Activated effector memory CD4-positive, alpha-beta T cell treated with Interleukin-2 at 50 U/mL for 16 hours (primary cell): ENCODE measurements at regions not wholly inside any gene's neighbourhood (a gene's known extent, or its start where the extent isn't known, plus 50 kb on each side); places are given as distances from the start of the nearest gene placed in this dataset.
A peak's percentile ranks its signal among the peaks of the same experiment; 100 is the strongest.
"Not testable (repeated sequence)": the region's sequence is repeated elsewhere in the genome, so short reads cannot be mapped to it uniquely, and the experiment has no call there.

Experiments used
- DNase-seq: peaks from one replicate; pipeline ENCODE4 v3.0.0-alpha.2; 2020

DNA sequence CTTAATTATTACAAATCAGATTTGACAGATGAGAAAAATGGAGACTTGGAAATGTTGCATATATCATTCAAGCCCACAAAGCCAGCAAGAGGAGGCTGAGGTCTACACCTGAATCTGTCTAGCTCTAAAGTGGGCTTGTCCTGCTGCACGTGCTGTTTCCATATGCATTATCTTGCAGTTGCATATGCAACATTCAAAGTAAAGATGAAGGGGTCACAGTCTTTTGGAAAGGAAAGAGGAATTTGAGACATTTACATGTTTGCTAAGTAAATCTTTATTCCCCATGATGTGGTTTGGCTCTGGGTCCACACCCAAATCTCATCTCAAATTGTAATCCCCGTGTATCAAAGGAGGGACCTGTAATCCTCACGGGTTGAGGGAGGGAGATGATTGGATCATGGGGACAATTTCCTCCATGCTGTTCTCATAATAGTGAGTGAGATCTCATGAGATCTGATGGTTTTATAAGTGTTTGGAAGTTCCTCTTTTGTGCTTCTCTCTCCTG lies 98.3 kb downstream of the BACH1 start:
- DNase-seq: no peak

DNA sequence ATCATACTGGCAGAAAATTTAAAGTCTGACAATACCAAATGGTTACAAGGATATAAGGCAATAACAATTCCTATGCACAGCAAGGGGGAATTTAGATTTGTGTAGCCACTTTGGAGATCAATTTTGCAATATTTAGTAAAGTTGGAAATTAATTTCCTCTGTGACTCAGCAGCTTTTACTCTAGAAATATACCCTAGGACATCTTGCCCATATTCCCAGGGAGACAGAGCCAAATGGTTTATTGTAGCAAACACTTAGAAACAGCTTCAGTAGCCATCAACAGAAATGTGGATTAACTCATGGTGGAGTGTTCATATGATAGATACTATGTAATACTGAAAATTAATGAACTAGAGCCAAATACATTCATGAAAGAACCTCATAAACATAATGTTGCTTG lies 104.6 kb downstream of the BACH1 start:
- no peak for DNase-seq

DNA sequence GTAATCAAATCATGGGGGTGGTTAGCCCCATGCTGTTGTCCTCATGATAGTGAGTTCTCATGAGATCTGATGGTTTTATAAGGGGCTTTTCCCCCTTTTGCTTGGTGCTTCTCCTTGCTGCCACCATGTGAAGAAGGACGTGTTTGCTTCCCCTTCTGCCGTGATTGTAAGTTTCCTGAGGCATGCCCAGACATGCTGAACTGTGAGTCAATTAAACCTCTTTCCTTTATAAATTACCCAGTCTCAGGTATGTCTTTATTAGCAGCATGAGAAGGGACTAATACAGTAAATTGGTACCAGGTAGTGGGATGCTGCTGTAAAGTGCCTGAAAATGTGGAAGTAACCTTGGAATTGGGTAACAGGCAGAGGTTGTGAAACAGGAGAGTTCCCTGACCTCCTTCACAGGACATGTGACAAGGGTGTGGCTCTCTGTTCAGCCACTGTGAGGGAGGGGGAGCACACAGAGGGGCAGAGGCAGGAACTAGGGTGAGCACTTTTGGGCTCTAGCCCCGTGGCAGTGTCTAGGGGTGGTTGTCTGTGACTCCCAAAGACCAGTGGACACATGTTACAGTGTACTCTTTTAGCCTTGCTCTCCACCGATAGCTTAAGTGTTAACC lies 105.3 kb downstream of the BACH1 start:
- no peak for DNase-seq

DNA sequence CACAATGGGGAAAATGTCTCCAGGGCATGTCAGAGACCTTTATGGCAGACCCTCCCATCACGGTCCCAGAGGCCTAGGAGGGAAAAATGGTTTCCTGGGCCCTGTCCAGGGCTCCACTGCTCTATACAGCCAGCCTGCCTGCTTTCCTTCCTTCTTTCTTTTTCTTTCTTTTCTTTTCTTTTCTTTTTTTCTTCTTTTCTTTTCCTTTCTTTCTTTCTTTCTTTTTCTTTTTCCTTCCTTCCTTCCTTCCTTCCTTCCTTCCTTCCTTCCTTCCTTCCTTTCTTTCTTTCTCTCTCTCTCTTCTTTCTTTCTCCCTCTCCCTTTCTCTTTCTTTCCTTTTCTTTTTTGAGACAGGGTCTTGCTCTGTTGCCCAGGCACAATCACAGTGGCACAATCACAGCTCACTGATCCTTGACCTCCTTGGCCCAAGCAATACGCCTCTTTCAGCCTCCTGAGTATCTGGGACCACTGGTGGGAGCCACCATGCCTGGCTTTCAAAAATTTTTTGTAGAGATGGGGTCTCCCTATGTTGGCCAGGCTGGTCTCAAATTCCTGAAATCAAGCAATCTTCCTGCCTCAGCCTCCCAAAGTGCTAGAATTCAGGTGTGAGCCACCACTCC lies 106.9 kb downstream of the BACH1 start:
- DNase-seq: no peak

DNA sequence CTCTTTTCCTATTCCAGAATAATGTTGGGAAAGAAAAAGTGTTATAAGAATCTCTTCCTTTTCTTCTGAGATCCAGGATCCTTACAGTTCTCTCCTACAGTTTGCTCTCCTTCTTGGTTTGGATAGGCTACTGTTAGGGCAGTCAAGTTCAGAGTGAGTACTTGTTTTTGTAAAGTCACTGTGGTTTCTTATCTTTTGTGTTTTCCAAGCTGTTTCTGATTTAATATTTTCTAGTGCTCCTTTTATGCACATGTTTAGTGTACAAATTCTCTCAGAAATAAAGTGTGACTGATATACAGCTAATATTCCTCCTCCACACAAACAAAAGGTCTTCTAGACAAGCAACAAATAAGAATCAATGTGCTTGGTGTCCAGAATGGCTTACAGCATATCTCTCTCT lies 107.7 kb downstream of the BACH1 start:
- no peak for DNase-seq

DNA sequence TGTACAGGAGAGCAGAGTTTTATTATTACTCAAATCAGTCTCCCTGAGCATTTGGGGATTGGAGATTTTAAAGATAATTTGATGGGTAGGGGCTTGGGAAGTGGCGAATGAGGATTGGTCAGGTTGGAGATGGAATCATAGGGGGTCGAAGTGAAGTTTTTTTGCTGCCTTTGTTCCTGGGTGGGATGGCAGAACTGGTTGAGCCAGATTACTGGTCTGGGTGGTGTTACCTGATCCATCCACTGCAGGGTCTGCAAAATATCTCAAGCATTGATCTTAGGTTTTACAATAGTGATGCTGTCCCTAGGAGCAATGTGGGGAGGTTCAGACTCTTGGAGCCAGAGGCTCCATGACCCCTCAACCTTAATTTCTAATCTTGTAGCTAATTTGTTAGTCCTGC lies 108.8 kb downstream of the BACH1 start:
- DNase-seq: no peak

DNA sequence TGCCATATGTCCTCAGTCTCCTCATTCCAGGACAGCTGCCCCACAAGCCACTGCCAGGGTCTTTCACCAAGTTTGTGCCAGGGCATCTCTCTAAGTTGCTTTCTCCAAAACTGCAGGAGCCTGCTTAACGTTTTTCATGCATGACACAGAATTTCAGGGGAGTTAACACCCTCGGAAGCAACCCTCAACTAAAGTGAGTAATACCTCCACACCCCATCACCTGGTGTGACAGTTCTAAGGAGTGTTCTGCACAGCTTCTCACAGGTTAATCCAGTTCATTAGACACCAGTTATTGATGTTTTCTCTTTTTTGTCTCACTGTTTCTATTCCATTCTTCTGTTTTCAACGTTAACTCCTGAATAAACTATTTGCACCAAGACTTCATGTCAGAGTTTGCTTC lies 115.0 kb downstream of the BACH1 start:
- no peak for DNase-seq

DNA sequence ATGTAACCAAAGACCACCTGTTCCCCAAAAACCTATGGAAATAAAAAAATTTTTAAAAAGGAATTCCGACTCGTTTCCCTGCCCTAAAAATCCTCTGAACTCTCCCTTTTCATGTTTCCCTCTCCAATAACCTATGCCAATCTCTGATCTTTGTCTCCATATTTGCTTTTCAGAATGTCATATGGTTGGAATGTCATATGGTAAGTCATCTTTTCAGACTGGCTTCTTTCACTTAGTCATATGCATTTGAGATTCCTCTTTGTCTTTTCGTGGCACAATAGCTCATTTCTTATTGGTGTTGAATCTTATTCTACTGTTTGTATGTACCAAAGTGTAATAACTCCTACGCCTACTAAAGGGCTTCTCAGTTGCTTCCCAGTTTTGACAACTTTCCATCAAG lies 117.5 kb downstream of the BACH1 start:
- no peak for DNase-seq

DNA sequence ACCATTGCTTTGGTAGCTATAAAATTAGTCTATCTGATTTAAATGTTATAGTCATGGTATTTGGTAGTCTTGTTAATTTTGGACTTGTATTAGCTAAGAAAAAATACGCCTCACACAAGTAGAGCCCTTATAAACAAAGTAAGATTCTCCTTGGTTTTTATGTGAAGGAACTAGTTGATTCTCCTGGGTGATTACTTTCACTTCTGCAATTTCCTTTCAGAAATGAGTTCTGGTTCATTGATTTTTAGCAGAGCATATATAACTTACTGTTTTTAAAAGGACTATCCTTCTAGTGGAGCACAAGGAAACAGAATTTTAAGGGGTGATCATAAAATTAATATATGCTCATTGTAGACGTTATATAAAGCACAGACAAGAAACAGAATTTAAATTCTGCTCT lies 120.1 kb downstream of the BACH1 start:
- DNase-seq: no peak

DNA sequence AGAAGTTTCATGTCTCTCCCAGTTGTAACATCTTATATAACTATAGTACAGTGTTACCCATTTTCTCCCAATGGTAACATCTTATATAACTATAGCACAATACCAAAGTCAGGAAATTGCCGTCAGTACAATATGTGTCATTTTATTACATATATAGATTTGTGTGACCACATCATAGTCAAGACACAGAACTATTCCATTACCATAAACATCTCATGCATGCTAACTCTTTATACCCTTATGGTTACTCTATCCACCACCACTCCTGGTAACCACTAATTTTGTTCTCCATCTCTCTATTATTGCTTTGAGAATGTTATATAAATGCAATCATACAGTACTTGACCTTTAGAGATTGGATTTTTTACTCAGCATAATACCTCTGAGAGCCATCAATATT lies 120.7 kb downstream of the BACH1 start:
- DNase-seq: no peak

DNA sequence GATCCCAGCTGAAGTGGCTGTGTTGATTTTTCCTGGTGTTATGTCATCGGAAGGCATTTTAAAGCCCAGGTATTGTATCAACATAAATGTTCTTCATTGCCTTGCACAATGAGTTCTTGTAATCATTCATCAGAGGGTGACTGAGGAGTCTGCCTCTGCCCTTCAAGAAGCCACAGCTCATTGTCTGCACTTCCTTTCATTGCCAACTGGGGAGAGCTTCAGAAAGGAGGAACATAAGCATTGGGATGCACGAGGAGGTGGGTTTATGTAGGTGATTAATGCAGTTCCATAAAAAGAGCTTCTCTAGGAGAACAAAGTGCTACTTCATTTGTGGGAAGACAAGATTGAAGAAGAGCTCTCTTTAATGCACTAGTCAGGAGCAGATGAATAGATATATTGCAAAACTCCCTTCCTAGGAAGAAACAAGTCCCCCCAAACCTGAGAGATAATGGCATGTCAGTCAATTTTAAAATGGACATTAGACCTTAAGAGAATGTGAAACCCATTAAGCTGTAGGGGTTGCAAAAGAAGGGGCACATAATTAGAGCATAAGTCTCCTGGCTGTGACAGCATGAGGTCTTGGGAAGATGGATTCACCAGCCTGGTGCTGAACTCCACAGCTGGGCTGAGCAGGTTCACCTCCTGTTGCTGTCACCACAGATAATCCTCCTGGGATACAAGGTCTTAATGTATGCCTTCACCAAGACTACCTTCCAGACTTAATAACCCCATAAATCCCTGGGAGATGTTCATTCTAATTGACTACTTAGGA lies 124.6 kb downstream of the BACH1 start:
- no peak for DNase-seq

DNA sequence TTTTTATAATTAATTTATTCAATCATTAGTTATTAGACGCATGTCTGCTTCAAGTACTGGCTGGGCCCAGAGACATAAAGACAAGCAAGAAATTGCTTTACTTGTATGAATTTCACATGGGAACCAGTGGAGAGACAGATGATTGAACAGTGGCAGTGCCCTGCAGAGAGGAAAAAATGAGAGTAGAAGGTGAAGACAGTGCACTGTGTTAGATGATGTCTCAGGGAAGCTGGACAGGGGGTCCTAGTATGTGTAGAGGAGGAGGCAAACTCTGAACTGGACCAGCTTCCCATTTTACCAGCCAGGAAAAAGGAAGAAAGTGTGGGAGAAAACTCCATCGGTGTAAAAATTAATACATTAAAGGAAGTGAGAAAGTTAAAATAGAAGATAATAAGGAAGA lies 126.0 kb downstream of the BACH1 start:
- no peak for DNase-seq

DNA sequence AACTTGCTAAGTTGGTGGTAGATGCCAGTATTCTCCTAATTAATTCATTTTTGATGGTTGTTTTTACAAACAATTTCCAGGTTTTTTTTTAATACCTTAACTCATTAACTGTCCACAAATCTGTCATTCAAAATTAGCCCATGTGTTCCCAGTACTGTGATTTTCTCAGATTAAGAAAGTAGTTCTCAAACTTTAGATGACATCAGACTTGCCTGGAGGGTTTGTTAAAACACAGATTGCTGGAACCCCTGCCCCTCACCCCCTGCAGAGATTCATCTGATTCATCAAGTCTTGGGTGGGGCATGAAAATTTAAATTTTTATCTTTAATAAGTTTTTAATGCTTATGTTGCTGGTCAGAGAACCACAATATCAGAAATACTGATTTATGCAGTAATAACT lies 130.5 kb downstream of the BACH1 start:
- no peak for DNase-seq

DNA sequence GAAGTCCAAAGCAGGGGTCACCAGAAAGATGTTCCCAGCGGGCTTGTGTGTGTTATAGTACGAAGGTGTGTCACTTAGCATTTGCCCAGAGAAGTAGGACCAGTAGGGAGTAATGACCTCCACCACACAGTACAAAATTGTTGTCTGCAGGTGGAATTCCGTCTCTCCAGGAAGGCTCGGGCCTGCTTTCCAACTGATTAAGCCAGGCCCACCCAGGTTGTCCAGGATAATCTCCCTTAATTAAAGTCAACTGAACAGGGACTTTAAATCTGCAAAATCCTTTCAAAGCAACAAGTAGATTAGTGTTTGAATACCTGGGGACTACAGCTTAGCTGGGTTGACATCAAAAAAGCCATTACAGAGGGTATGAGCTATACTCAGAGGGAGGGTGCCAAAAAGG lies 131.3 kb downstream of the BACH1 start:
- no peak for DNase-seq

DNA sequence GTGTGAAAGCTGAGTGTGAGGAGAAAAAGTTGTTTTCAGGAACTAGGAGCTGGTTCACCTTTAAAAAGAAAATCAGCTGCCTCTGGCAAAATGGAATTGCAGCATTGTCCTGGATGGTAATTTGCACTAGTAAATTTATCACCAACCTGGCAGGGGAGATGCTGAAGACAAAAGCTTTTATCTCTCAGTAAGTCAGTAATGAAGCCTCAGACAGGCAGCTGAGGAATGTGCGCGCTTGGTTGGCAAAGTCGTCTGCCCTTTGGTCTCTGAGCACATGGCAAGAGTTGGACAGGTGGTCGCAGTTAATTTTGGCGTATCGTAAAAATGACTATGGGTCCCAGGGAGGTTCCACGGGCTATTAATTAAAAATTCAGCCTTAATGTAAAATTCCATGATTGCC lies 131.9 kb downstream of the BACH1 start:
- no peak for DNase-seq

DNA sequence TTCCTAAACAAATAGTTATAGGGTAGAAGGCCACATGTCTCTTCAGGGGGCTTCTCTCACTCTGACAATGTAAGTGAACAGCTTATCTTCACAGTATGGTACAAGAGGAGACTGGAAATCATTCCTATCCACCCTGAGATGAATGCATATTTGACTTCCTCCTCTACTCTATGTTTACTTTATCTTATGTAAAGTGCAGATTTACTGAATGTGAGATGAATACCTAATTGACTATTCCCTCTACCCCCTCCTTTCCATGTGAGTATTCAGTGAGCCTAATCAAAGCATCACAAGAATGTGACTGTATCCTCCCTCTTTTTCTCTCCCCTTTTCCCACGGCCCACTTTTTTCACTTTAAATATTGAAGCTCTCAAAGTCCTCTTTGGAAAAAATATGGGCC lies 132.5 kb downstream of the BACH1 start:
- no peak for DNase-seq

DNA sequence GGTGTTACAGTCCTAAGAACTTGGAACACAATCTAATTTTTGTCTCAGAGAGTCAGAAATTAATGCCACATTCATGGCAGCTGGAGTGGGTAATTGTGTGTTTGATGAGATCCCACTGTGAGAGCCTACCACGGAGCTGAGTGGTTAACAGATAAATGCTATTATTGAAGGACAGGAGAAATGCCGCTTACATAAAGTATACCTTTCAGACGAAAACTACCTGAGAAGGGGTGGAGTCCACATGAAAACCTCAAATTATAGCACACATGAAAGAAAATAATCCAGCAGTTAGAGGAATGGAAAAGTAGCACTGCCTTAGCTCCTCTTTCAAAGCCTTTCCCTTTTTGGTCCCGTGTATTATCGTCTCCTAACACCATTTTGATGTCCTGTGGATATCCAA lies 133.0 kb downstream of the BACH1 start:
- no peak for DNase-seq

DNA sequence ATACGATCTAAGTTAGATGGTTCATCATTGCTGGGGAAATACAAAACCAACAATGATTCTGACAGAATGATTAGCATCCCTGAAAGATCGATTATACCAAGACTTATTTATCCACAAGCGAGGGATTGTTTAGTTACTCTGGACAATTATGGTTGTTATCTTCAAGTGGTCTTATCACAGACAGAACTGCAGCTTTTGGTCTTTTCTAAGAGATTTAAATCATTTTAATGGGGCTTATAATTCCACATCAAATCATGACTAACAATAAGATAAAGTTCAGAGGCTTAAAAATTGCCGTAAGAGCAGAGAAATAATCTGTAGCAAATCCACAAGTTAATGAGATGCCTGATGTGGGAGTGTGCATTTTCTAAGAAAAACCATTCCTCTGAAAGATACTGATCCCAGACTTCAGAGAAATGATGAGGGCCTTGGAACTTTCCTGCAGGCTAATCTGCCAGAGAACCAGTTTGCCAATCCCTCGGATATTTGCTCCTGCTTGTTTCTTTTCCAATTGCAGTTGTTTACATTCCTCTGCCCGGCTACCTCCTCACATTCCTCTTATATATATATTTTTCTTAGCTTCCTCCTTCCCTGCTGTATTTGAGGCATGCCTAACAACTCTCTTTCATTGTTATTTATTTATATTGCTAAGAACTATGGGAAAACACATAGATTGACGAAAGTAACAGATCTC lies 134.8 kb downstream of the BACH1 start:
- DNase-seq: no peak

DNA sequence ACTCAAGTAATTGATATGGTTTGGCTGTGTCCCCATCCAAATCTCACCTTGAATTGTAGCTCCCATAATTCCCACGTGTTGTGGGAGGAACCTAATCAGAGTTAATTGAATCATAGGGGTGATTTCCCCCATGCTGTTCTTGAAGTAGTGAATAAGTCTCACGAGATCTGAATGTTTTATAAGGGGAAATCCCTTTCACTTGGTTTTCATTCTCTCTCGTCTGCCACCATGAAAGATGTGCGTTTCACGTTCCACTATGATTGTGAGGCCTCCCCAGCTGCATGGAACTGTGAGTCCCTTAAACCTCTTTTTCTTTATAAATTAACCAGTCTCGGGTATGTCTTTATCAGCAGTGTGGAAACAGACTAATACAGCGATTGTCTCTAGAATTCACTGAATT lies 135.4 kb downstream of the BACH1 start:
- no peak for DNase-seq

DNA sequence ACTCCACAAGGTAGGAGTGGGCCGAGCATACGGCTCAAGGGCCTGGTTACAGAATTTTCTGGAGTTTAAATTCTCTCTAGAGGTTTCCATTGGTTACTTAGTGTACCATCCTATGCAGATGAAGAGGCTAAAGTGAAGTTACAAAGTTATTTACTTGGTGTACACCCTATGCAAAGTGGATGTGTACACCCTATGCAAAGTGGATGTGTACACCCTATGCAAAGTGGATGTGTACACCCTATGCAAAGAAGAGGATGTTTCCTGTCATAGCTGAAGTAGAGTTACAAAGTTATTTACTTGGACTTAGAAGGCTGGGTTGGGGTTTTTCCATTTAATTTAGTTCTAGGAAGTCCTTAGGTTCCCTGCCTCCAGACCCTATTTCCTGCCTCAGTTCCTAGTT lies 136.3 kb downstream of the BACH1 start:
- DNase-seq: not testable (repeated sequence)

DNA sequence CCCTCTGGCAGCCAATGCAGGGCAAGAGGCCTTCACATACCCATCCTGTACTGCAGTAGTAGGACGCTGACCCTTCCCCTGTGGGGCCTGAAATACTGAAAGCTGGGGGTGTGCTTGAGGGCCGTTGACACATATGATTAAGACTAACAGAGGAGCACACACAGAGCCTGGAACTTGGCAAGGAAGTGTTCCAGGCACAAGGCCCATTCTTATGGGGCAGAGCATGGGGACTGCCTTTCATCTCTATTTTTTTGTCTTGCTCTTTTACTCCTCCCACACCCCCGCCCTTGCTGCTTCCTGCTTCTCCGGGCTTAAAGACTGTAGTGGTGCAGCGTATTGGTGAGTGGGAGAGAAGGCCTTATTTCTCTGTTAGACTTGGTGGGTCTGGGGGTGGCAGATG lies 137.4 kb downstream of the BACH1 start:
- peak; percentile 22 for DNase-seq

DNA sequence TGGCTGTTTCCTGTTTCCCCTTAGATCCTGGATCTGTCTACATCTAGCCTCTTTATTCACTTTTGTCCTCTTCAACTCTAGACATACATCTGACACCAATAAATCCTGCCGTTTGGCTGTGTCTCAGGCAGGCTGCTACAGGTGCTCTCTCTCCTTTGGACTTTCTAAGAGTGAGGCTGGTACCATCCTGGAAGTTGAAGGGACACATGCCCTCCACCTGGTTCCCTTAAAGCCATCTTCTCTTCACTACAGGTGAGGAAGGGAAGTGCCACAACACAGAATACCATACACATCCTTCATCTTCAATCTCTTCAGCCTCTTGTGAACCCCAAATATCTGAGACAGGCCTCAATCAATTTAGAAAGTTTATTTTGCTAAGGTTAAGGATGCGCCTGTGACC lies 137.9 kb downstream of the BACH1 start:
- no peak for DNase-seq

DNA sequence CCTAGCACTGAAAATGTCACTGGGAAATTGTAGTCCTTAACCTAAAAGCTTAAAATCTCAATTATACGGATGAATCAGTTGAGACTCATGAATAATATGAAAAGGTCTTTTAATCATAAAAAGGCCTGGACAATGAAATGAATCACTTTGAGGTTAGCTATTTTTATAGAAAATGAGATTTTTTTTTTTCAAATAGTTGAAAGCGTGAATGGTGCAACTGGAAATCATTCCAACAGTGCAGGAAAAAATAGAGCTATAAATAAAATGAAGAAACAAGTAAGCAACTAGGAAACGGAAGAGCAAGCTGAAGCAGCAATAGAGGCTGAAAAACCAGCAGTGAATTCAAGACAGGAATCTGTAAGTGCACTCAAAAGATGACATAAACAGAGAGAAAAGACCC lies 142.9 kb downstream of the BACH1 start:
- no peak for DNase-seq
